ENCODE measurements at regions not wholly inside any gene's neighbourhood (a gene's known extent, or its start where the extent isn't known, plus 50 kb on each side); places are given as distances from the start of the nearest gene placed in this dataset.

DNA sequence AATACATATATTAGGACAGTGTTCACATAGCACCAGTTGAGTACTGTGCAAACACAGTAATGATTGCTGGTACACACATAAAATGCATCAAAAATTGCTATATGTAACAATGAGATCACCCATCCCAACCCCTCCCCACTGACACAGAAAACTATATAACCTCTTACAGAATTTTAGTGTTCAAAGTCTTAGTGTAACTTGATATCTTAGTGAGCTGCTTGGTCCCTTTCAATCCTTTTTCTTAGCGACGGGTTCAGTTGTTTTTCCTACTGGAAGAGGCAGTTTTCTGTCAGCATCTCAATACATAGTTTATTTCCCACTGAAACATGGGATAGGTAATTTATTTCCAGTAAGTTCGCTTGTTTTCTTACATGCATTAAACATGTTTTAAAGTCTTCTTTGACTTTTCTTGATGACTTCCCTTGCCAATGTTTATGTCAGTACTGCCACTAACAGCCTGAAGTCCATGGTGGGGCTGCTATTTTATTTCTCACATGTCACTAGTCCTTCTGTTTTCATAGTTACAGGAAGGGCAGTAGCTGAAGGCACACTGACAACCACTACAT lies 96.4 kb upstream of the FOXC1 start:
- TF ChIP-seq POLR2A (IDR thresholded peaks at IDR 0.05) = no peak
- no peak for TF ChIP-seq CTCF (IDR thresholded peaks at IDR 0.05)
